Progenitor cell of endocrine pancreas (in vitro differentiated cells): ENCODE measurements at regions not wholly inside any gene's neighbourhood (a gene's known extent, or its start where the extent isn't known, plus 50 kb on each side); places are given as distances from the start of the nearest gene placed in this dataset.

ENCODE experiments used
- DNase-seq: peaks from one replicate; pipeline ENCODE4 v3.0.0; 2021; ENCODE audit warnings: low spot score; ENCODE audit not compliant: unreplicated experiment
- H3K27ac Mint-ChIP-seq: 2 replicates; pipeline ENCODE4 v1.8.0; 2021; ENCODE audit warnings: mild to moderate bottlenecking, moderate library complexity, mixed read lengths
- H3K27me3 Mint-ChIP-seq: 2 replicates; pipeline ENCODE4 v1.8.0; 2021; ENCODE audit warnings: mixed read lengths
- H3K36me3 Mint-ChIP-seq: 2 replicates; pipeline ENCODE4 v1.8.0; 2022; ENCODE audit warnings: mixed read lengths; ENCODE audit not compliant: insufficient read depth
- H3K4me1 Mint-ChIP-seq: 2 replicates; pipeline ENCODE4 v1.8.0; 2021; ENCODE audit warnings: low read depth, mixed read lengths
- H3K4me3 Mint-ChIP-seq: 2 replicates; pipeline ENCODE4 v1.8.0; 2021; ENCODE audit warnings: low read depth, mild to moderate bottlenecking, moderate library complexity, mixed read lengths
- H3K9me3 Mint-ChIP-seq: 2 replicates; pipeline ENCODE4 v1.8.0; 2021; ENCODE audit warnings: low read depth, mixed read lengths
- TF ChIP-seq, protein P1 (sequence below): fragments of 200-600 bp; sonication (generic); IDR thresholded peaks from one replicate; pipeline ENCODE4 v1.5.0; 2021; ENCODE audit warnings: antibody characterized with exemption, mild to moderate bottlenecking; ENCODE audit not compliant: unreplicated experiment

DNA sequence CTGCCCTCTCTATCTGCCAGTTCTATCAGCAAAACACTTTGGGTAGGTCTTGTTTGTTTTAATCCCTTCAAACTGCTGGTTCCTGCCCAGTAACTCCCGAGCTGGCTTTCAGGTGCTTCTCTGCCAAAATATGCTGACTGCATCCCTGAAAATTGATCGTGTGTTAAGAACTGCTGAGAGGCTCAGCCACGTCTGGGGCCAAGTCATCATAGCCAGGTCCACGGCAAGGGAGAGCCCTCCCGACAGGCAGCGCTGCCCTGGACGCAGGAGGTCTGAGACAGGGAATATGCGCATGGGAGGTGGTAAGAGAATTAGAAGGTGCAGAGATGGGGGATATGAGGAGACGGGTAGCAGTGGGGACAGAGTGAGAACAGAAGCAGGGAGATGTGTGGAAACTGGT is 179.7 kb upstream of the TOPAZ1 start:
- TF ChIP-seq, protein P1, sequence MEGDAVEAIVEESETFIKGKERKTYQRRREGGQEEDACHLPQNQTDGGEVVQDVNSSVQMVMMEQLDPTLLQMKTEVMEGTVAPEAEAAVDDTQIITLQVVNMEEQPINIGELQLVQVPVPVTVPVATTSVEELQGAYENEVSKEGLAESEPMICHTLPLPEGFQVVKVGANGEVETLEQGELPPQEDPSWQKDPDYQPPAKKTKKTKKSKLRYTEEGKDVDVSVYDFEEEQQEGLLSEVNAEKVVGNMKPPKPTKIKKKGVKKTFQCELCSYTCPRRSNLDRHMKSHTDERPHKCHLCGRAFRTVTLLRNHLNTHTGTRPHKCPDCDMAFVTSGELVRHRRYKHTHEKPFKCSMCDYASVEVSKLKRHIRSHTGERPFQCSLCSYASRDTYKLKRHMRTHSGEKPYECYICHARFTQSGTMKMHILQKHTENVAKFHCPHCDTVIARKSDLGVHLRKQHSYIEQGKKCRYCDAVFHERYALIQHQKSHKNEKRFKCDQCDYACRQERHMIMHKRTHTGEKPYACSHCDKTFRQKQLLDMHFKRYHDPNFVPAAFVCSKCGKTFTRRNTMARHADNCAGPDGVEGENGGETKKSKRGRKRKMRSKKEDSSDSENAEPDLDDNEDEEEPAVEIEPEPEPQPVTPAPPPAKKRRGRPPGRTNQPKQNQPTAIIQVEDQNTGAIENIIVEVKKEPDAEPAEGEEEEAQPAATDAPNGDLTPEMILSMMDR: no peak
- H3K27ac Mint-ChIP-seq: no peak overlapping the region
- no peak overlapping the region for H3K4me3 Mint-ChIP-seq
- H3K9me3 Mint-ChIP-seq: no peaks in the 10 kb centered on the region
- peaks cover 65% of the 10 kb centered on the region for H3K27me3 Mint-ChIP-seq
- H3K4me1 Mint-ChIP-seq: peaks cover 17% of the 10 kb centered on the region
- H3K36me3 Mint-ChIP-seq: no peaks in the 10 kb centered on the region
- DNase-seq: no peak

DNA sequence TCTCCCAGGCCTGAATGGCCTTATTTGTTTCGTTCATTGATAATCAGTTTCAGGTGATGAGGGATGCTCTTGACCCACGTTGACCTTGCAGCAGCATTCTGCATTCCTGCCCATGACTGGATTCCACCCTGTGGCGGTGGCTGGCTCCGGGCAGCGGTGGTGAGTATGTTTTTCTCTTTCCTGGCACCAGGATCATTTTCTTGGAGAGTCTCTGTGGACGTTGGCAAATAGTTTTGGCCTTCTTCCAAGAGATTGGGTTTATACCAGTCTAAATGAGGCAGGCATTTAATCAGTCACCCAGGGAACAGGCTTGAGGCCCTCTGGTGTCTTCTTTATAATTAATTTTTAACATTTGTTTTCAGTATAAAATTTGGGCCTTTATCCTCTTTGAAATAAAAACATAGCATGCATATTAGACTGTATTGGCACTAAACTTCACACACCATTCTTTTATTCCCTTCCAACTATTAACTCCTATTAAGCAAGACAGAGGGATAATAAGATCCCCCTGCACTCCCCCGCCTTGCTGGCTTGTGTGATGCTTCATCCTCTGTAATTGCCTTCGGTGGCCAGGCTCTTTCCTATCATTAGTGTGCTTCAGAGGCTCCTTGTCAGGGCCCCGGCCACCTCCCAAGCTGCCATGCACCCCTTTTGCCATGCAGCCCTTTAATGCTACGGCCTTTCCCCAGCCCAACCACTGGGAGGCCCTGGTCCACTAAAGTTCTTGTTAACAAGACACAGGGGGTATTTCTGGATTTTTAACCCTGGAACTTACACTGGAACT is 176.2 kb upstream of the TOPAZ1 start:
- Mint-ChIP-seq H3K9me3 (no peaks in the 10 kb centered on the region), H3K4me3 (no peak overlapping the region), H3K36me3 (no peaks in the 10 kb centered on the region), H3K4me1 (peaks cover 12% of the 10 kb centered on the region), H3K27me3 (peaks cover 47% of the 10 kb centered on the region), H3K27ac (no peak overlapping the region)
- TF ChIP-seq, protein P1: peak; percentile 19
- DNase-seq: no peak

DNA sequence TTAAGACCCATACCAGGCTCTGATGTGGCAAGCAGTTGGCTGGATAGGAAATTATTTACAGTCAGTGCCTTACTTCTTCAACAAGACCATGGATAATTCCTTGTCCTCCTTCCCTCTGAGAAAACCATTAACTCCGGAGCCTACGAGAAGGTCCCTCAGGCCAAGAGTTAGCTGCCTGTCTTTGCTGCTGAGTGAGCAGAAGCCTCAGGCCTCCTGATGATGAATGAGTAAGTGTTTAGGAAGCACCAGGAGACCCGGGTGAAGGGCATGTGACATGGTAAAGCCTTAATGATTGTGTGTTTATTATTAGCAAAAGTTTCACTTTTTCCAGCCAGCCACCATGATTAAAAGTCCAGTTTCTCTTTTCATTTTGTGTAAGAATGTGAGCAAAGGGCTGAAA is 174.9 kb upstream of the TOPAZ1 start:
- Mint-ChIP-seq H3K27me3 (peaks cover 42% of the 10 kb centered on the region), H3K36me3 (no peaks in the 10 kb centered on the region), H3K9me3 (no peaks in the 10 kb centered on the region), H3K4me3 (no peak overlapping the region), H3K4me1 (peaks cover 9% of the 10 kb centered on the region), H3K27ac (no peak overlapping the region)
- no peak for DNase-seq
- TF ChIP-seq, protein P1: no peak

DNA sequence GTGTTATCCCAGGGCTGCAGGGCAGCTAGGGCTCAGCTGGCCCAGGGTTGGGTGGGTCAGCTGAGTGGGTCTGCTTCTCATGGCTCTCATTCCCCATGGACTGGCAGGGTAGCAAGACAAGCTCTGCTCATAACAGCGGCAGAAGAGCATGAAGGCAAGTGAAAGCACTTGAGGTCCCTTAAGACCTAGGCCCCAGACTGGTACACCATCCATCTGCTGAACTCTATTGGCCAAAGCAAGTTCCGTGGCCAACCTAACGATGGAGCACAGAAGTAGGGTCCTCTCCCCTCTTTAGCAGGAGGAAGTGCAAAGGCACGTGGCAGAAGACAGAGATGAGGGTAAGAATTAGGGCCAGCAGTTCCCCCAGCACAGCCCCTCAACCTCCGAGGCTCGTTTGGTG is 174.3 kb upstream of the TOPAZ1 start:
- DNase-seq: no peak
- H3K9me3 Mint-ChIP-seq: no peaks in the 10 kb centered on the region
- peaks cover 4% of the 10 kb centered on the region for H3K4me1 Mint-ChIP-seq
- TF ChIP-seq, protein P1: no peak
- no peak overlapping the region for H3K4me3 Mint-ChIP-seq
- no peak overlapping the region for H3K27ac Mint-ChIP-seq
- peaks cover 36% of the 10 kb centered on the region for H3K27me3 Mint-ChIP-seq
- H3K36me3 Mint-ChIP-seq: no peaks in the 10 kb centered on the region

DNA sequence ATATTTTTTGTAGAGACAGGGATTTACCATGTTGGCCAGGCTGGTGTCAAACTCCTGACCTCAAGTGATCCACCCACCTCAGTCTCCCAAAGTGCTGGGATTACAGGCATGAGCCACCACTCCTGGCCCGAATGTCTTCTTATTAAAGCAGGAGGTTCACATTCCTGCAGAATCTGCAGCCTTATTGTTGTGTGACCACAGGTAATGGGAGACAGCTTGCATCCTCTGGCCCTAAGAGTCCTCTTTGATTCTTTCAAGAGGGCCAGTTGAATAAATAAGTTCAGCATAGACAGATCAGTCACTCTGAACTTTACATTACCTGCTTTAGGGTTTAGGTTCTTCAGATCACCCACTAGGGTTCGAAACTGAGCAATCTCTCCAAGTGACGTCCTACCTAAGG is 172.9 kb upstream of the TOPAZ1 start:
- peaks cover 27% of the 10 kb centered on the region for H3K27me3 Mint-ChIP-seq
- H3K9me3 Mint-ChIP-seq: no peaks in the 10 kb centered on the region
- H3K36me3 Mint-ChIP-seq: no peaks in the 10 kb centered on the region
- H3K4me1 Mint-ChIP-seq: peaks cover 4% of the 10 kb centered on the region
- no peak overlapping the region for H3K4me3 Mint-ChIP-seq
- no peak overlapping the region for H3K27ac Mint-ChIP-seq
- TF ChIP-seq, protein P1: no peak
- no peak for DNase-seq
